ENCODE measurements at regions not wholly inside any gene's neighbourhood (a gene's known extent, or its start where the extent isn't known, plus 50 kb on each side); places are given as distances from the start of the nearest gene placed in this dataset.

- H3K27ac Mint-ChIP-seq: no peak overlapping the region
- TF ChIP-seq EZH2phosphoT487 (IDR thresholded peaks at IDR 0.05): no peak
- TF ChIP-seq, protein P1, sequence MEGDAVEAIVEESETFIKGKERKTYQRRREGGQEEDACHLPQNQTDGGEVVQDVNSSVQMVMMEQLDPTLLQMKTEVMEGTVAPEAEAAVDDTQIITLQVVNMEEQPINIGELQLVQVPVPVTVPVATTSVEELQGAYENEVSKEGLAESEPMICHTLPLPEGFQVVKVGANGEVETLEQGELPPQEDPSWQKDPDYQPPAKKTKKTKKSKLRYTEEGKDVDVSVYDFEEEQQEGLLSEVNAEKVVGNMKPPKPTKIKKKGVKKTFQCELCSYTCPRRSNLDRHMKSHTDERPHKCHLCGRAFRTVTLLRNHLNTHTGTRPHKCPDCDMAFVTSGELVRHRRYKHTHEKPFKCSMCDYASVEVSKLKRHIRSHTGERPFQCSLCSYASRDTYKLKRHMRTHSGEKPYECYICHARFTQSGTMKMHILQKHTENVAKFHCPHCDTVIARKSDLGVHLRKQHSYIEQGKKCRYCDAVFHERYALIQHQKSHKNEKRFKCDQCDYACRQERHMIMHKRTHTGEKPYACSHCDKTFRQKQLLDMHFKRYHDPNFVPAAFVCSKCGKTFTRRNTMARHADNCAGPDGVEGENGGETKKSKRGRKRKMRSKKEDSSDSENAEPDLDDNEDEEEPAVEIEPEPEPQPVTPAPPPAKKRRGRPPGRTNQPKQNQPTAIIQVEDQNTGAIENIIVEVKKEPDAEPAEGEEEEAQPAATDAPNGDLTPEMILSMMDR (IDR thresholded peaks at IDR 0.05): no peak
- no peak for TF ChIP-seq EZH2 (IDR thresholded peaks at IDR 0.05)
- H3K27ac ChIP-seq: no peak overlapping the region
- H3K4me1 ChIP-seq: no peaks in the 10 kb centered on the region
- no peak overlapping the region for H3K4me3 Mint-ChIP-seq
- no peaks in the 10 kb centered on the region for H3K9me3 ChIP-seq (ENCODE audit: low read depth)
- no peaks in the 10 kb centered on the region for H3K9me3 Mint-ChIP-seq
- H3K9ac ChIP-seq: no peak overlapping the region
- no peak overlapping the region for H3K4me2 ChIP-seq
- no peak for DNase-seq (ENCODE audit: low spot score)
- H3K27me3 ChIP-seq: no peaks in the 10 kb centered on the region
- H3F3A ChIP-seq (ENCODE audit: low read depth): no peaks in the 10 kb centered on the region
- no peaks in the 10 kb centered on the region for H3K79me2 ChIP-seq (ENCODE audit: low read depth)
- no peaks in the 10 kb centered on the region for H4K20me1 ChIP-seq (ENCODE audit: low read depth)
- no peak overlapping the region for H2AFZ ChIP-seq (replicated peaks)
- peaks cover 6% of the 10 kb centered on the region for H3K27me3 Mint-ChIP-seq (ENCODE audit: insufficient read depth, low read depth)
- H3K36me3 Mint-ChIP-seq: no peaks in the 10 kb centered on the region
- no peak overlapping the region for H3K4me3 ChIP-seq
- H3K36me3 ChIP-seq: no peaks in the 10 kb centered on the region
- peaks cover 21% of the 10 kb centered on the region for H3K4me1 Mint-ChIP-seq
Observed at GRCh38 chr15:70518201-70519003, 245.0 kb downstream of the UACA start.

DNA sequence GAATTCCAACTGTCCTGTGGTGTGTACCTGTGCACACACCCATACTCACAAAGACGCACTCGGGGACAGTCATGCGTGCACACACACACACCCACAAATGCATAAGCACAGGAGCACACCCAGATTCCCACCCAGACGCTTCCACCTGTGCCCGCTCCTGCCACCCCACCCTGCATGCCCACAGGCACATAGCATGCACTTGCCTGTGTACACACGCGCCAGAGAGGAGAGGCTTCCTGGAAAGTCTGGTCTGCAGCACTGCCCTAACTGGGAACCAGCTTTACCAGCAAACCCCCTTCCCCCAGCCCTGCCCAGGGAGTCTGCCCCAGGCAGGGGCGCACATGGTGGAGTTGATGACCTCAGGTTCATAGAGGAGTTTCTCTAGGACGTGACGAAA lies 246.2 kb downstream of the UACA start:
- Histone ChIP-seq H3K79me2 (ENCODE audit: low read depth) (no peaks in the 10 kb centered on the region), H4K20me1 (ENCODE audit: low read depth) (no peaks in the 10 kb centered on the region), H3K4me1 (no peaks in the 10 kb centered on the region), H3K4me3 (no peak overlapping the region), H3K9me3 (ENCODE audit: low read depth) (no peaks in the 10 kb centered on the region), H2AFZ (replicated peaks) (no peak overlapping the region), H3F3A (ENCODE audit: low read depth) (no peaks in the 10 kb centered on the region), H3K36me3 (no peaks in the 10 kb centered on the region), H3K27ac (no peak overlapping the region), H3K9ac (no peak overlapping the region), H3K4me2 (no peak overlapping the region), H3K27me3 (no peaks in the 10 kb centered on the region)
- Mint-ChIP-seq H3K27ac (peak overlapping the region; percentile 75), H3K36me3 (no peaks in the 10 kb centered on the region), H3K27me3 (ENCODE audit: insufficient read depth, low read depth) (peaks cover 3% of the 10 kb centered on the region), H3K9me3 (peaks cover 2% of the 10 kb centered on the region), H3K4me1 (peaks cover 17% of the 10 kb centered on the region), H3K4me3 (peak overlapping the region; percentile 33)
- TF ChIP-seq, protein P1 (IDR thresholded peaks at IDR 0.05): no peak
- no peak for TF ChIP-seq EZH2phosphoT487 (IDR thresholded peaks at IDR 0.05)
- TF ChIP-seq EZH2 (IDR thresholded peaks at IDR 0.05): no peak
- no peak for DNase-seq (ENCODE audit: low spot score)

DNA sequence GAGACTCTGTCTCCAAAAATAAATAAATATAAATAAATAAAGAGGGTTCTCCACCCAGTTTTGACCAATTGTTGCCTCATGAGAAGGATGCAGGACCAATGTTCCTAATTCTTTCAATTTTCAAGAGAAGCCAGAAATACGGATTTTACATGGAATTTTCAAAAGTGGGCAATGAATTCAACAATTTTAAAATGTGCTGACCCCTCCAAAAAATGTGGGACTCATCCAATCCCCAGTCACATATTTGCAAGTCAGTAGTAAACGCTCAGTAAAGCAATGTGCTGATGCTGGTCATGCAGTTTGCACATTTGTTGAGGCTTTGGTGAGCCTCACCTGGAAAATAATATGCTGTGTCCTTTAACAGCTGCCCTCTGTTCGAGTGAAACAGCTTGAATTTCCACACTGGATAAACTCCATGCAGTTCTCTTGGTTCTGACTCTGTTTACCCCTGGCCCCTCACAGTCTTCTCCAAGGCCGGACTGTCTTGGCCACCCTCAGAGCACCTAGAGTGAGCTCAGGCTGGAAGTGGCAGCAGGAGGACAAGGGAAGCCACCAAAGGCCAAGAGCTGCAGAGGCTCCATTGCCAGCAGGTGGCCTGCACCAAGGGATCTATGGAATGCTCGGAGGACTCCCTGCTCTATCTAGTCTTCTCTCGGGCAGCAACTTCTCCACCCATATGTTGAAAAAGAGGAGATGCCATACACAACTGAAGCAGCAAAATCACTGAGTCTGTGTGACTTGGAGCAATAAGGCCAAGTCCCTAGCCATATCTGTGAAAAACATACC lies 246.8 kb downstream of the UACA start:
- H3K27ac Mint-ChIP-seq: peak overlapping the region; percentile 58

More for the DNA sequence above, 246.8 kb downstream of the UACA start:
- Histone ChIP-seq H3K36me3 (no peaks in the 10 kb centered on the region), H3K4me3 (no peak overlapping the region), H3K4me2 (no peak overlapping the region), H4K20me1 (ENCODE audit: low read depth) (no peaks in the 10 kb centered on the region), H3K9ac (no peak overlapping the region), H3K79me2 (ENCODE audit: low read depth) (no peaks in the 10 kb centered on the region), H3K27me3 (no peaks in the 10 kb centered on the region), H3K4me1 (no peaks in the 10 kb centered on the region), H3K9me3 (ENCODE audit: low read depth) (no peaks in the 10 kb centered on the region), H3K27ac (no peak overlapping the region), H2AFZ (replicated peaks) (no peak overlapping the region), H3F3A (ENCODE audit: low read depth) (no peaks in the 10 kb centered on the region)
- peaks cover 17% of the 10 kb centered on the region for H3K4me1 Mint-ChIP-seq
- TF ChIP-seq EZH2phosphoT487 (IDR thresholded peaks at IDR 0.05) (no peak), EZH2 (IDR thresholded peaks at IDR 0.05) (no peak)
- TF ChIP-seq, protein P1 (IDR thresholded peaks at IDR 0.05): no peak
- H3K4me3 Mint-ChIP-seq: peak overlapping the region; percentile 33
- peaks cover 4% of the 10 kb centered on the region for H3K27me3 Mint-ChIP-seq (ENCODE audit: insufficient read depth, low read depth)
- H3K9me3 Mint-ChIP-seq: peaks cover 6% of the 10 kb centered on the region
- no peak for DNase-seq (ENCODE audit: low spot score)
- H3K36me3 Mint-ChIP-seq: no peaks in the 10 kb centered on the region
